H9 (cell line): ENCODE measurements at regions not wholly inside any gene's neighbourhood (a gene's known extent, or its start where the extent isn't known, plus 50 kb on each side); places are given as distances from the start of the nearest gene placed in this dataset.

Experiments used
- DNase-seq: peaks from one replicate; pipeline ENCODE4 v3.0.0-alpha.2; 2017
- H2AFZ ChIP-seq: one replicate; pipeline ENCODE4 v1.6.1; 2013; ENCODE audit warnings: mild to moderate bottlenecking, low read length, control low read depth, moderate library complexity
- H2AK5ac ChIP-seq: 2 replicates; pipeline ENCODE4 v1.6.1; 2013; ENCODE audit warnings: low read length, control low read depth, mixed read lengths; ENCODE audit not compliant: insufficient read length
- H2BK120ac ChIP-seq: one replicate; pipeline ENCODE4 v1.6.1; 2013; ENCODE audit warnings: low read depth, mild to moderate bottlenecking, low read length, control low read depth, inconsistent platforms; ENCODE audit not compliant: poor library complexity, severe bottlenecking
- H2BK12ac ChIP-seq: 2 replicates; pipeline ENCODE4 v1.6.1; 2013; ENCODE audit warnings: low read length, control low read depth, mixed read lengths, low read depth; ENCODE audit not compliant: insufficient read length
- H2BK15ac ChIP-seq: 2 replicates; pipeline ENCODE4 v1.6.1; 2013; ENCODE audit warnings: low read depth, low read length, control low read depth
- H2BK20ac ChIP-seq: one replicate; pipeline ENCODE4 v1.6.1; 2013; ENCODE audit warnings: low read depth, mild to moderate bottlenecking, low read length, control low read depth, inconsistent platforms; ENCODE audit not compliant: poor library complexity, severe bottlenecking
- H2BK5ac ChIP-seq: 2 replicates; pipeline ENCODE4 v1.6.1; 2013; ENCODE audit warnings: low read length, control low read depth, mixed read lengths; ENCODE audit not compliant: insufficient read length
- H3K14ac ChIP-seq: 2 replicates; pipeline ENCODE4 v1.6.1; 2013; ENCODE audit warnings: low read length, control low read depth; ENCODE audit not compliant: insufficient read depth
- H3K18ac ChIP-seq: 2 replicates; pipeline ENCODE4 v1.6.1; 2013; ENCODE audit warnings: low read depth, mild to moderate bottlenecking, mixed read lengths, low read length, control low read depth; ENCODE audit not compliant: insufficient read length
- H3K23ac ChIP-seq: 2 replicates; pipeline ENCODE4 v1.6.1; 2013; ENCODE audit warnings: low read length, control low read depth, mixed read lengths, low read depth; ENCODE audit not compliant: insufficient read length
- H3K23me2 ChIP-seq: 2 replicates; pipeline ENCODE4 v1.6.1; 2013; ENCODE audit warnings: low read depth, mild to moderate bottlenecking, mixed read lengths, low read length, control low read depth; ENCODE audit not compliant: insufficient read length, poor library complexity, severe bottlenecking
- H3K27ac ChIP-seq: 2 replicates; pipeline ENCODE4 v1.5.1; 2013; ENCODE audit warnings: low read length, control low read depth, mixed read lengths, low read depth; ENCODE audit not compliant: insufficient read length
- H3K27me3 ChIP-seq: 2 replicates; pipeline ENCODE4 v1.6.1; 2013; ENCODE audit warnings: low read length, control low read depth, inconsistent platforms; ENCODE audit not compliant: insufficient read depth
- H3K4ac ChIP-seq: 2 replicates; pipeline ENCODE4 v1.6.1; 2013; ENCODE audit warnings: low read depth, mild to moderate bottlenecking, control low read depth, inconsistent platforms, low read length, moderate library complexity
- H3K4me1 ChIP-seq: 2 replicates; pipeline ENCODE4 v1.6.1; 2013; ENCODE audit warnings: low read length, control low read depth, inconsistent platforms; ENCODE audit not compliant: insufficient read depth
- H3K4me2 ChIP-seq: 2 replicates; pipeline ENCODE4 v1.6.1; 2013; ENCODE audit warnings: low read length, control low read depth, mixed read lengths; ENCODE audit not compliant: insufficient read length, insufficient read depth
- H3K56ac ChIP-seq: 2 replicates; pipeline ENCODE4 v1.6.1; 2013; ENCODE audit warnings: low read depth, mild to moderate bottlenecking, mixed read lengths, low read length, control low read depth; ENCODE audit not compliant: insufficient read length
- H3K79me1 ChIP-seq: 2 replicates; pipeline ENCODE4 v1.6.1; 2013; ENCODE audit warnings: low read depth, mild to moderate bottlenecking, moderate library complexity, low read length, control low read depth, inconsistent platforms; ENCODE audit not compliant: insufficient read depth, poor library complexity, severe bottlenecking
- H3K79me2 ChIP-seq: 2 replicates; pipeline ENCODE4 v1.6.1; 2013; ENCODE audit warnings: low read length, control low read depth, inconsistent platforms; ENCODE audit not compliant: insufficient read depth
- H3K9ac ChIP-seq: 2 replicates; pipeline ENCODE4 v1.6.1; 2013; ENCODE audit warnings: low read length, control low read depth, mixed read lengths; ENCODE audit not compliant: insufficient read length; ENCODE audit errors: extremely low read depth
- H3K9me3 ChIP-seq: one replicate; pipeline ENCODE4 v1.6.1; 2013; ENCODE audit warnings: low read depth, low read length, inconsistent platforms; ENCODE audit not compliant: control insufficient read depth
- H3T11ph ChIP-seq: one replicate; pipeline ENCODE4 v1.6.1; 2013; ENCODE audit warnings: mild to moderate bottlenecking, low read length, control low read depth, inconsistent platforms
- H4K20me1 ChIP-seq: one replicate; pipeline ENCODE4 v1.6.1; 2013; ENCODE audit not compliant: control insufficient read depth, insufficient read length, insufficient read depth
- H4K5ac ChIP-seq: 2 replicates; pipeline ENCODE4 v1.6.1; 2013; ENCODE audit warnings: low read depth, mild to moderate bottlenecking, mixed read lengths, low read length, control low read depth; ENCODE audit not compliant: insufficient read length
- H4K8ac ChIP-seq: replicated peaks from 2 replicates; pipeline ENCODE4 v1.6.1; 2013; ENCODE audit warnings: low read length, control low read depth, mixed read lengths, low read depth; ENCODE audit not compliant: insufficient read length
- H4K91ac ChIP-seq: 2 replicates; pipeline ENCODE4 v1.6.1; 2013; ENCODE audit warnings: low read depth, mild to moderate bottlenecking, moderate library complexity, mixed read lengths, low read length, control low read depth; ENCODE audit not compliant: insufficient read length
- H3K27ac Mint-ChIP-seq, 3 experiments: 2 replicates in 2 of 3; 3 replicates in 1 of 3; pipeline ENCODE4 v1.8.0; 2020 to 2021; ENCODE audit warnings: mixed read lengths in 3 of 3, mild to moderate bottlenecking in 1 of 3, moderate library complexity in 1 of 3
- H3K27me3 Mint-ChIP-seq: 2 replicates; pipeline ENCODE4 v1.8.0; 2021; ENCODE audit warnings: low read depth, mild to moderate bottlenecking, moderate library complexity, mixed read lengths
- H3K36me3 Mint-ChIP-seq, 3 experiments: 2 replicates in 2 of 3; 3 replicates in 1 of 3; pipeline ENCODE4 v1.8.0; 2020 to 2021; ENCODE audit warnings: low read depth in 3 of 3, mixed read lengths in 3 of 3; ENCODE audit not compliant: insufficient read depth in 1 of 3
- H3K4me1 Mint-ChIP-seq, 2 experiments: 2 replicates each; pipeline ENCODE4 v1.8.0; 2020; ENCODE audit warnings: mixed read lengths in 2 of 2
- H3K4me3 Mint-ChIP-seq, 2 experiments: 2 replicates in 1 of 2; 3 replicates in 1 of 2; pipeline ENCODE4 v1.8.0; 2020 to 2021; ENCODE audit warnings: mild to moderate bottlenecking in 2 of 2, mixed read lengths in 2 of 2, moderate library complexity in 1 of 2
- H3K9me3 Mint-ChIP-seq, 2 experiments: 2 replicates in 1 of 2; 3 replicates in 1 of 2; pipeline ENCODE4 v1.8.0; 2020; ENCODE audit warnings: mild to moderate bottlenecking in 2 of 2, mixed read lengths in 2 of 2, moderate library complexity in 1 of 2
- CTCF ChIP-seq: fragments of 200-600 bp; sonication (generic); conservative IDR thresholded peaks from 3 replicates; pipeline ENCODE4 v1.8.0; 2021; ENCODE audit warnings: antibody characterized with exemption, mild to moderate bottlenecking
- WGBS: extraction: QIAGEN DNeasy Blood & Tissue Kit; methylation state at CpG from one replicate; pipeline ENCODE4 v1.1.7; 2013; ENCODE audit warnings: missing lambda C conversion rate, low lambda C conversion rate, mixed read lengths; ENCODE audit not compliant: insufficient read length; ENCODE audit errors: extremely low coverage; 5-methylcytosine and 5-hydroxymethylcytosine counted together

- no peak overlapping the region for H4K5ac ChIP-seq
- no peak overlapping the region for H2BK5ac ChIP-seq
- Mint-ChIP-seq H3K36me3 (peaks cover 14 to 16% (median 14%) of the 10 kb centered on the region in 3 experiments), H3K4me3 (no peak overlapping the region), H3K27ac (peak overlapping the region in 1 of 3 experiments; percentile 44; a peak in 1 of 7 replicates), H3K4me1 (peaks cover 6 to 17% of the 10 kb centered on the region in 2 experiments), H3K27me3 (peaks cover 7% of the 10 kb centered on the region), H3K9me3 (peaks cover 15 to 16% of the 10 kb centered on the region in 2 experiments)
- no peak overlapping the region for H2AK5ac ChIP-seq
- no peak overlapping the region for H3K9ac ChIP-seq
- H2BK12ac ChIP-seq = no peak overlapping the region
- H3K27me3 ChIP-seq = no peaks in the 10 kb centered on the region
- H3K4me1 ChIP-seq = no peaks in the 10 kb centered on the region
- TF ChIP-seq CTCF = no peak
- H4K20me1 ChIP-seq = no peaks in the 10 kb centered on the region
- no peak overlapping the region for H3K27ac ChIP-seq
- H2BK15ac ChIP-seq = no peak overlapping the region
- H2BK120ac ChIP-seq = no peak overlapping the region
- WGBS = no CpG with 5 or more reads among the region's 26 CpGs
- H3K9me3 ChIP-seq = no peaks in the 10 kb centered on the region
- H3K4ac ChIP-seq = no peak overlapping the region
- H3K56ac ChIP-seq = no peak overlapping the region
- H3K14ac ChIP-seq = no peak overlapping the region; the same call in 1 of the 2 replicates
- no peak overlapping the region for H2AFZ ChIP-seq
- no peaks in the 10 kb centered on the region for H3K23me2 ChIP-seq
- peak overlapping the region; percentile 71 for H4K91ac ChIP-seq
- no peaks in the 10 kb centered on the region for H3K79me2 ChIP-seq
- no peak overlapping the region for H3K23ac ChIP-seq
- no peak overlapping the region for H3K4me2 ChIP-seq
- H2BK20ac ChIP-seq = no peak overlapping the region
- no peak for DNase-seq
- no peak overlapping the region for H3T11ph ChIP-seq
- H3K79me1 ChIP-seq = no peaks in the 10 kb centered on the region
- H3K18ac ChIP-seq = no peak overlapping the region
- no peak overlapping the region for H4K8ac ChIP-seq
Measured at GRCh38 chr6:167669870-167670802, 156.6 kb upstream of the AFDN start.
